IMR-90 (cell line): ENCODE measurements at regions not wholly inside any gene's neighbourhood (a gene's known extent, or its start where the extent isn't known, plus 50 kb on each side); places are given as distances from the start of the nearest gene placed in this dataset.

Experiments used
- ATAC-seq: fragments of 200-7000 bp; cut with Tn5 transposase; 2 replicates; pipeline ENCODE4 v1.9.1; 2020; ENCODE audit warnings: low read depth, mild to moderate bottlenecking, moderate library complexity
- BruUV-seq: library from RNA; stranded (reverse); fragments of 400-500 nt; replicated peaks from 2 replicates; lab custom pipeline; 2021; lab: Mats Ljungman, UMichigan
- CTCF ChIA-PET: fragments of 300-600 bp; formaldehyde crosslinking; extraction: SDS; loops from one replicate; lab custom pipeline; 2021; ENCODE audit warnings: antibody characterized with exemption; lab: Yijun Ruan, JAX
- POLR2A ChIA-PET: fragments of 300-600 bp; sonication (Branson Sonifier 250); formaldehyde crosslinking; loops from one replicate; lab custom pipeline; 2022; ENCODE audit warnings: antibody characterized with exemption; ENCODE audit not compliant: unreplicated experiment; lab: Charles Lee
- DNase-seq: peaks from one replicate; pipeline ENCODE4 v3.0.0; 2013
- H2AFZ ChIP-seq: replicated peaks from 2 replicates; pipeline ENCODE3; 2013; ENCODE audit warnings: low read length, mild to moderate bottlenecking; ENCODE audit not compliant: poor library complexity
- H2AK5ac ChIP-seq: 2 replicates; pipeline ENCODE4 v1.6.1; 2013; ENCODE audit warnings: low read depth, low read length, inconsistent platforms
- H2AK9ac ChIP-seq: replicated peaks from 2 replicates; pipeline ENCODE3; 2013; ENCODE audit warnings: mild to moderate bottlenecking, low read depth, low read length, moderate library complexity; ENCODE audit not compliant: poor library complexity
- H2BK120ac ChIP-seq: 2 replicates; pipeline ENCODE4 v1.6.1; 2013; ENCODE audit warnings: low read depth, low read length, inconsistent platforms
- H2BK15ac ChIP-seq: 3 replicates; pipeline ENCODE4 v1.6.1; 2013; ENCODE audit warnings: low read depth, low read length, inconsistent platforms
- H2BK20ac ChIP-seq: 2 replicates; pipeline ENCODE4 v1.6.1; 2013; ENCODE audit warnings: low read depth, mild to moderate bottlenecking, inconsistent platforms, low read length, moderate library complexity
- H2BK5ac ChIP-seq: 2 replicates; pipeline ENCODE4 v1.6.1; 2013; ENCODE audit warnings: mild to moderate bottlenecking, low read depth, low read length, inconsistent platforms; ENCODE audit not compliant: poor library complexity, severe bottlenecking
- H3K14ac ChIP-seq: replicated peaks from 2 replicates; pipeline ENCODE4 v1.6.1; 2013; ENCODE audit warnings: low read depth, low read length, inconsistent platforms
- H3K18ac ChIP-seq: 2 replicates; pipeline ENCODE4 v1.6.1; 2013; ENCODE audit warnings: low read depth, low read length, control low read depth
- H3K23ac ChIP-seq: 2 replicates; pipeline ENCODE4 v1.6.1; 2013; ENCODE audit warnings: low read depth, low read length, inconsistent platforms
- H3K27ac ChIP-seq: 2 replicates; pipeline ENCODE4 v1.5.1; 2013; ENCODE audit warnings: mild to moderate bottlenecking, control low read depth, low read length; ENCODE audit not compliant: insufficient read depth
- H3K27me3 ChIP-seq: 2 replicates; pipeline ENCODE4 v1.6.1; 2013; ENCODE audit warnings: low read length; ENCODE audit not compliant: control insufficient read depth, insufficient read depth
- H3K36me3 ChIP-seq: 2 replicates; pipeline ENCODE4 v1.6.1; 2013; ENCODE audit warnings: low read length, mixed read lengths; ENCODE audit not compliant: control insufficient read depth, insufficient read depth
- H3K4ac ChIP-seq: 2 replicates; pipeline ENCODE4 v1.6.1; 2013; ENCODE audit warnings: low read depth, low read length, inconsistent platforms
- H3K4me1 ChIP-seq: 2 replicates; pipeline ENCODE4 v1.6.1; 2013; ENCODE audit warnings: low read length, mixed read lengths; ENCODE audit not compliant: control insufficient read depth, insufficient read depth
- H3K4me2 ChIP-seq: 2 replicates; pipeline ENCODE4 v1.6.1; 2013; ENCODE audit warnings: low read depth, mild to moderate bottlenecking, control low read depth, low read length, moderate library complexity
- H3K4me3 ChIP-seq: 2 replicates; pipeline ENCODE4 v1.5.1; 2013; ENCODE audit warnings: low read depth, mild to moderate bottlenecking, control low read depth, low read length, moderate library complexity; ENCODE audit not compliant: insufficient read depth
- H3K56ac ChIP-seq: 2 replicates; pipeline ENCODE4 v1.6.1; 2013; ENCODE audit warnings: low read length, inconsistent platforms; ENCODE audit not compliant: insufficient read depth; ENCODE audit errors: extremely low read depth
- H3K79me1 ChIP-seq, 2 experiments: 2 replicates each; pipeline ENCODE4 v1.6.1; 2013; ENCODE audit warnings: low read length in 2 of 2, inconsistent platforms in 1 of 2, low read depth in 1 of 2
- H3K9ac ChIP-seq: 2 replicates; pipeline ENCODE4 v1.6.1; 2013; ENCODE audit warnings: low read depth, low read length, control low read depth
- H3K9me1 ChIP-seq: 2 replicates; pipeline ENCODE4 v1.6.1; 2013; ENCODE audit warnings: low read length, inconsistent platforms; ENCODE audit not compliant: insufficient read depth
- H3K9me3 ChIP-seq: 2 replicates; pipeline ENCODE4 v1.6.1; 2013; ENCODE audit warnings: low read length; ENCODE audit not compliant: control insufficient read depth, insufficient read depth
- H4K20me1 ChIP-seq: 2 replicates; pipeline ENCODE4 v1.6.1; 2013; ENCODE audit warnings: low read length, inconsistent platforms; ENCODE audit not compliant: insufficient read depth
- H4K5ac ChIP-seq: 2 replicates; pipeline ENCODE4 v1.6.1; 2013; ENCODE audit warnings: mild to moderate bottlenecking, low read depth, low read length, control low read depth
- H4K8ac ChIP-seq, 2 experiments: 2 replicates each; pipeline ENCODE4 v1.6.1; 2013; ENCODE audit warnings: low read depth in 2 of 2, low read length in 2 of 2, control low read depth in 1 of 2, inconsistent platforms in 1 of 2
- H4K91ac ChIP-seq: 2 replicates; pipeline ENCODE4 v1.6.1; 2013; ENCODE audit warnings: low read depth, low read length, inconsistent platforms; ENCODE audit not compliant: insufficient read depth
- BHLHE40 ChIP-seq: fragments of 150-350 bp; IDR thresholded peaks from 2 replicates; pipeline ENCODE4 v1.6.1; 2016; ENCODE audit warnings: mild to moderate bottlenecking, low read depth, low read length
- CEBPB ChIP-seq: IDR thresholded peaks from 2 replicates; pipeline ENCODE4 v1.6.1; 2012; ENCODE audit warnings: low read depth, low read length, improper control_type of control experiment
- CHD1 ChIP-seq: IDR thresholded peaks from 2 replicates; pipeline ENCODE4 v1.6.1; 2012; ENCODE audit warnings: low read depth, low read length, improper control_type of control experiment
- CTCF ChIP-seq: conservative IDR thresholded peaks from 2 replicates; pipeline ENCODE4 v1.5.1; 2012; ENCODE audit warnings: mild to moderate bottlenecking, low read depth, low read length, improper control_type of control experiment
- ELK1 ChIP-seq: fragments of 150-350 bp; IDR thresholded peaks from 2 replicates; pipeline ENCODE4 v1.6.1; 2016; ENCODE audit warnings: low read depth, mild to moderate bottlenecking, low read length, moderate library complexity, borderline replicate concordance
- FOS ChIP-seq: fragments of 150-350 bp; IDR thresholded peaks from 2 replicates; pipeline ENCODE4 v1.6.1; 2016; ENCODE audit warnings: low read depth, low read length
- MAFK ChIP-seq: IDR thresholded peaks from 2 replicates; pipeline ENCODE4 v1.6.1; 2012; ENCODE audit warnings: low read depth, low read length, improper control_type of control experiment
- MAZ ChIP-seq: IDR thresholded peaks from 2 replicates; pipeline ENCODE4 v1.6.1; 2012; ENCODE audit warnings: low read depth, mild to moderate bottlenecking, low read length, improper control_type of control experiment, moderate library complexity, borderline replicate concordance
- MXI1 ChIP-seq: IDR thresholded peaks from 2 replicates; pipeline ENCODE4 v1.6.1; 2012; ENCODE audit warnings: low read depth, mild to moderate bottlenecking, low read length, moderate library complexity, borderline replicate concordance
- NFE2L2 ChIP-seq: fragments of 150-350 bp; IDR thresholded peaks from 2 replicates; pipeline ENCODE4 v1.6.1; 2016; ENCODE audit warnings: low read depth, mild to moderate bottlenecking, low read length
- POLR2A ChIP-seq: IDR thresholded peaks from 2 replicates; pipeline ENCODE4 v1.6.1; 2012; ENCODE audit warnings: mild to moderate bottlenecking, low read depth, low read length
- RAD21 ChIP-seq: IDR thresholded peaks from 2 replicates; pipeline ENCODE4 v1.6.1; 2012; ENCODE audit warnings: low read length, improper control_type of control experiment
- RCOR1 ChIP-seq: IDR thresholded peaks from 2 replicates; pipeline ENCODE4 v1.6.1; 2012; ENCODE audit warnings: mild to moderate bottlenecking, low read length, improper control_type of control experiment; ENCODE audit not compliant: insufficient replicate concordance
- RFX5 ChIP-seq: IDR thresholded peaks from 2 replicates; pipeline ENCODE4 v1.8.0; 2012; ENCODE audit warnings: low read depth, mild to moderate bottlenecking, low read length, moderate library complexity
- SMC3 ChIP-seq: fragments of 150-350 bp; IDR thresholded peaks from 2 replicates; pipeline ENCODE4 v1.6.1; 2016; ENCODE audit warnings: low read depth, mild to moderate bottlenecking, antibody characterized with exemption, low read length, moderate library complexity
- USF2 ChIP-seq: fragments of 150-350 bp; IDR thresholded peaks from 2 replicates; pipeline ENCODE4 v1.6.1; 2017; ENCODE audit warnings: mild to moderate bottlenecking, antibody characterized with exemption, low read length, low read depth
- WGBS, 2 experiments: methylation state at CpG; one replicate each; pipeline versions ENCODE4 v1.1.5 to v1.1.7; 2013; ENCODE audit warnings: missing lambda C conversion rate in 2 of 2; ENCODE audit not compliant: insufficient read length in 1 of 2; ENCODE audit errors: extremely low coverage in 2 of 2; 5-methylcytosine and 5-hydroxymethylcytosine counted together
- dilution Hi-C: fragments of 300-500 bp; cut with HindIII; formaldehyde crosslinking; loops from one replicate; pipeline ENCODE4 v1.14.3; 2018; ENCODE audit warnings: low sequenced_read_pairs; ENCODE audit not compliant: unreplicated experiment
- in situ Hi-C: fragments of 300-500 bp; cut with MboI; formaldehyde crosslinking; loops from 3 replicates; pipeline ENCODE4 v1.14.3; 2019; ENCODE audit warnings: low sequenced_read_pairs, inconsistent platforms, mixed read lengths
- intact Hi-C: fragments of 100-400 bp; cut with micrococcal nuclease; formaldehyde crosslinking; loops from 2 replicates; pipeline ENCODE4 v1.10.0; 2022

- Histone ChIP-seq H3K4me3 (no peak overlapping the region), H2AK5ac (no peak overlapping the region), H4K8ac (no peak overlapping the region), H3K9me3 (no peaks in the 10 kb centered on the region), H4K5ac (no peak overlapping the region), H2BK20ac (no peak overlapping the region), H3K4me2 (no peak overlapping the region), H3K36me3 (no peaks in the 10 kb centered on the region), H3K23ac (no peak overlapping the region), H3K27me3 (no peaks in the 10 kb centered on the region), H2AFZ (no peak overlapping the region), H3K14ac (no peak overlapping the region), H3K4ac (no peak overlapping the region), H3K9ac (no peak overlapping the region), H3K9me1 (no peaks in the 10 kb centered on the region), H3K56ac (no peak overlapping the region), H2BK15ac (no peak overlapping the region), H4K20me1 (no peaks in the 10 kb centered on the region), H2BK120ac (no peak overlapping the region), H4K91ac (no peak overlapping the region), H3K4me1 (no peaks in the 10 kb centered on the region; the same call in 1 of the 2 replicates), H3K27ac (no peak overlapping the region), H3K79me1 (no peaks in the 10 kb centered on the region), H2BK5ac (no peak overlapping the region), H2AK9ac (no peak overlapping the region), H3K18ac (no peak overlapping the region)
- no TSS peak for BruUV-seq
- dilution Hi-C loops (no loop called here), in situ Hi-C loops (no loop called here), intact Hi-C loops (no loop called here)
- ChIA-PET CTCF (no interaction called here), POLR2A (no interaction called here)
- DNase-seq (no peak), ATAC-seq (no peak)
- no CpG with 5 or more reads among the region's 5 CpGs for WGBS, 2 experiments
- TF ChIP-seq MAZ, result no peak
- no peak for TF ChIP-seq RAD21
- TF ChIP-seq USF2, result no peak
- TF ChIP-seq CEBPB, result no peak
- TF ChIP-seq FOS, result no peak
- no peak for TF ChIP-seq RCOR1
- TF ChIP-seq MXI1, result no peak
- no peak for TF ChIP-seq RFX5
- no peak for TF ChIP-seq ELK1
- TF ChIP-seq CTCF, result no peak
- TF ChIP-seq MAFK, result no peak
- no peak for TF ChIP-seq CHD1
- TF ChIP-seq BHLHE40, result no peak
- TF ChIP-seq NFE2L2, result no peak
- no peak for TF ChIP-seq POLR2A
- TF ChIP-seq SMC3, result no peak
Observed at GRCh38 chr18:6638447-6638846, 91.1 kb upstream of the ARHGAP28 start.
